Heart left ventricle (tissue), 16 donors: ENCODE measurements at regions not wholly inside any gene's neighbourhood (a gene's known extent, or its start where the extent isn't known, plus 50 kb on each side); places are given as distances from the start of the nearest gene placed in this dataset.

Source experiments
- ATAC-seq, 4 donors: fragments of 200-7000 bp; cut with Tn5 transposase; one replicate each; pipeline ENCODE4 v1.9.1; 2020 to 2022; ENCODE audit warnings: moderate library complexity in 4 of 4, mild to moderate bottlenecking in 3 of 4, moderate number of reproducible peaks in 1 of 4
- DNase-seq, 5 donors: peaks; one replicate each; pipeline ENCODE4 v3.0.0-alpha.2; 2020
- H3K27ac ChIP-seq, 12 donors: fragments of 200-600 bp; sonication (generic) in 4 of 12; one replicate each; pipeline versions ENCODE4 v1.5.0 to v1.8.0; 2016 to 2022; ENCODE audit warnings: mild to moderate bottlenecking in 2 of 12
- H3K27me3 ChIP-seq, 9 donors: fragments of 200-600 bp; sonication (generic) in 2 of 9; one replicate each; pipeline versions ENCODE4 v1.5.1 to v1.8.0; 2016 to 2022; ENCODE audit warnings: mild to moderate bottlenecking in 3 of 9
- H3K36me3 ChIP-seq, 9 donors: fragments of 200-600 bp; sonication (generic) in 2 of 9; one replicate each; pipeline versions ENCODE4 v1.5.0 to v1.8.0; 2018 to 2022; ENCODE audit warnings: mild to moderate bottlenecking in 2 of 9
- H3K4me1 ChIP-seq, 12 donors: fragments of 200-600 bp; sonication (generic) in 4 of 12; one replicate each; pipeline versions ENCODE4 v1.5.0 to v1.8.0; 2016 to 2022; ENCODE audit warnings: mild to moderate bottlenecking in 3 of 12
- H3K4me3 ChIP-seq, 12 donors: fragments of 200-600 bp; sonication (generic) in 4 of 12; one replicate each; pipeline versions ENCODE4 v1.5.0 to v1.8.0; 2017 to 2022; ENCODE audit warnings: mild to moderate bottlenecking in 9 of 12, moderate library complexity in 4 of 12
- H3K9me3 ChIP-seq, 12 donors: fragments of 200-600 bp; sonication (generic) in 4 of 12; one replicate each; pipeline versions ENCODE4 v1.5.0 to v1.8.0; 2016 to 2022; ENCODE audit warnings: mild to moderate bottlenecking in 1 of 12
- CTCF ChIP-seq, 12 donors: fragments of 200-600 bp; sonication (generic) in 4 of 12; IDR thresholded peaks; one replicate each; pipeline versions ENCODE4 v1.5.0 to v1.8.0; 2018 to 2022; ENCODE audit warnings: antibody characterized with exemption in 12 of 12, mild to moderate bottlenecking in 5 of 12
- POLR2A ChIP-seq, 2 donors: fragments of 450-650 bp; IDR thresholded peaks; one replicate each; pipeline ENCODE4 v1.6.1; 2017; ENCODE audit warnings: antibody characterized with exemption in 2 of 2, mild to moderate bottlenecking in 2 of 2, moderate library complexity in 2 of 2
- WGBS, 4 donors: extraction: QIAGEN DNeasy Blood & Tissue Kit in 2 of 4; methylation state at CpG; one replicate each; pipeline versions ENCODE4 v1.1.5 to v1.1.7; 2013 to 2018; 5-methylcytosine and 5-hydroxymethylcytosine counted together
- intact Hi-C, 10 donors: fragments of 100-400 bp; cut with DNase I; formaldehyde crosslinking; loops; one replicate each; pipeline versions ENCODE4 v1.11.1 to v1.14.2; 2022
- donor health status: ischemic (EF 13 %, LVEDD 7.1; RV severe dilation, severe dysfunction).
- donor health status: healthy with polysubstance abuse.
- donor health status: DM: no; HTN: yes; CAD: no.
- donor health status: DM: no; HTN: no; CAD: no.
- donor health status: ischemic (EF 25% LVEDD 6.9; RV normal size, moderate dysfunction).
- donor health status: ischemic (EF 25% LVEDD 5.7; RV mildly dilated, moderate dysfunction).
- donor health status: healthy.
- donor health status: DM: yes; HTN: yes; CAD: no.
- donor health status: ischemic (EF 35%, LVEDD 5.7; RV mildly dilated, moderate dysfunction).
- donor health status: nonischemic (EF 11% LVEDD 7.7; RV severe dilation, severe dysfunction).
- donor health status: DM: yes; HTN: yes; CAD: no.
- donor health status: PGD.
- donor health status: ischemic (EF 29% LVEDD 5.4; RV normal size, mild dysfunction).
- donor health status: nonischemic (EF 23%, LVEDD 6.1; RV moderate dilation, normal function).

- Histone ChIP-seq H3K27ac (no peak overlapping the region), H3K9me3 (no peaks in the 10 kb centered on the region), H3K4me3 (no peak overlapping the region), H3K36me3 (no peaks in the 10 kb centered on the region), H3K27me3 (no peaks in the 10 kb centered on the region), H3K4me1 (no peaks in the 10 kb centered on the region)
- no peak for DNase-seq
- no peak for ATAC-seq
- WGBS, 4 donors: 91 to 100% (median 94%) methylated on average over 3 of the region's 3 CpGs
- intact Hi-C loops: no loop called here
- TF ChIP-seq POLR2A (IDR thresholded peaks at IDR 0.05): no peak
Observed at GRCh38 chr11:30798547-30799236, 212.5 kb upstream of the MPPED2 start.

GRCh38 chr11:30789270-30789669 is 203.1 kb upstream of the MPPED2 start:
- ATAC-seq: no peak

GRCh38 chr11:30788849-30789248 is 202.7 kb upstream of the MPPED2 start:
- no peak for ATAC-seq
- no peak for TF ChIP-seq POLR2A (IDR thresholded peaks at IDR 0.05)
- TF ChIP-seq CTCF (IDR thresholded peaks at IDR 0.05): no peak
- WGBS, 4 donors: 88 to 95% (median 95%) methylated on average over 2 of the region's 2 CpGs
- H3K27ac ChIP-seq: no peak overlapping the region
- H3K27me3 ChIP-seq: no peaks in the 10 kb centered on the region
- no peak for DNase-seq
- peaks cover 0 to 6% (median 0%) of the 10 kb centered on the region in 12 donors for H3K9me3 ChIP-seq
- H3K4me1 ChIP-seq: peaks cover 0 to 8% (median 0%) of the 10 kb centered on the region in 12 donors
- intact Hi-C loops: no loop called here
- H3K4me3 ChIP-seq: no peak overlapping the region
- H3K36me3 ChIP-seq: no peaks in the 10 kb centered on the region

More at GRCh38 chr11:30789270-30789669, 203.1 kb upstream of the MPPED2 start:
- intact Hi-C loops: no loop called here
- Histone ChIP-seq H3K27me3 (no peaks in the 10 kb centered on the region), H3K36me3 (no peaks in the 10 kb centered on the region), H3K4me1 (peaks cover 0 to 8% (median 0%) of the 10 kb centered on the region in 12 donors), H3K9me3 (peaks cover 0 to 6% (median 0%) of the 10 kb centered on the region in 12 donors), H3K27ac (no peak overlapping the region), H3K4me3 (no peak overlapping the region)
- DNase-seq: no peak
- TF ChIP-seq POLR2A (IDR thresholded peaks at IDR 0.05) (no peak), CTCF (IDR thresholded peaks at IDR 0.05) (no peak)
- WGBS, 4 donors: 89 to 96% (median 93%) methylated on average over 4 of the region's 4 CpGs

- 49 to 60% (median 51%) methylated on average over 4 of the region's 4 CpGs for WGBS, 4 donors
- Histone ChIP-seq H3K36me3 (no peaks in the 10 kb centered on the region), H3K4me1 (peaks cover 0 to 8% (median 0%) of the 10 kb centered on the region in 12 donors), H3K9me3 (peaks cover 0 to 6% (median 0%) of the 10 kb centered on the region in 12 donors), H3K27ac (no peak overlapping the region), H3K4me3 (no peak overlapping the region), H3K27me3 (no peaks in the 10 kb centered on the region)
- intact Hi-C loops: no loop called here
- ATAC-seq (no peak), DNase-seq (no peak)
- TF ChIP-seq CTCF (IDR thresholded peaks at IDR 0.05) (no peak), POLR2A (IDR thresholded peaks at IDR 0.05) (no peak)
Observed at GRCh38 chr11:30786256-30787110, 200.3 kb upstream of the MPPED2 start.
